Muscle layer of duodenum (tissue), 2 donors: ENCODE measurements at regions not wholly inside any gene's neighbourhood (a gene's known extent, or its start where the extent isn't known, plus 50 kb on each side); places are given as distances from the start of the nearest gene placed in this dataset.

ENCODE experiments used
- H3K27ac ChIP-seq: one replicate; pipeline ENCODE4 v1.7.0; 2013; ENCODE audit warnings: mild to moderate bottlenecking, low read length
- H3K27me3 ChIP-seq: one replicate; pipeline ENCODE4 v1.7.0; 2013; ENCODE audit warnings: low read depth, mild to moderate bottlenecking, control low read depth, low read length
- H3K36me3 ChIP-seq, 2 donors: one replicate each; pipeline ENCODE4 v1.7.0; 2013; ENCODE audit warnings: low read length in 2 of 2, control low read depth in 1 of 2, mild to moderate bottlenecking in 1 of 2; ENCODE audit not compliant: insufficient read depth in 2 of 2, control insufficient read depth in 1 of 2
- H3K4me1 ChIP-seq, 2 donors: one replicate each; pipeline ENCODE4 v1.7.0; 2013; ENCODE audit warnings: low read length in 2 of 2, mild to moderate bottlenecking in 2 of 2, control low read depth in 1 of 2, moderate library complexity in 1 of 2; ENCODE audit not compliant: insufficient read depth in 2 of 2, control insufficient read depth in 1 of 2
- H3K4me3 ChIP-seq, 2 donors: one replicate each; pipeline ENCODE4 v1.7.0; 2013; ENCODE audit warnings: low read length in 2 of 2, low read depth in 1 of 2, mild to moderate bottlenecking in 1 of 2
- H3K9me3 ChIP-seq, 2 donors: one replicate each; pipeline ENCODE4 v1.7.0; 2013; ENCODE audit warnings: low read length in 2 of 2, control low read depth in 1 of 2, mild to moderate bottlenecking in 1 of 2; ENCODE audit not compliant: control insufficient read depth in 1 of 2
- donor health status: healthy.

DNA sequence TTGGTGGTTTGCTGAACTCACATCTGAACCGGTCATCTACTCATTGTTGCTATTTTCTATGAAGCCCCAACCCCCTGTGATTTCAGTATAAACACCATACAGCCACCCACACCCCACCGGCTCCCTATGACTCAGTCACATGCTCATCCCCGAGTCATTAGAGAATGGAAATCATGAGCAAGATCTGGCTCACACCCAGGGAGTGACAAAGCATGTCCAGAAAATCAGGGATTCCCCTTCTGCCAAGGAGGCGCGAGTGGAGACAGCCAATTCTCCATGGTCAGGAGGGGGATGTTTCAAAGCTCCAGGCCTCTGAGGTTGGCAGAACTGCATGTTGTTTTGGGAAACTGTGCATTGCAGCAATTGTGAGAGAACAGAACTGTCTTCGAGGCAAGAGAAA is 657.5 kb upstream of the TBX3 start:
- Histone ChIP-seq H3K36me3 (no peaks in the 10 kb centered on the region), H3K27me3 (no peaks in the 10 kb centered on the region), H3K27ac (peak overlapping the region; percentile 67), H3K4me1 (peaks cover 5 to 7% of the 10 kb centered on the region in 2 donors), H3K9me3 (peaks cover 0 to 2% of the 10 kb centered on the region in 2 donors), H3K4me3 (no peak overlapping the region)

DNA sequence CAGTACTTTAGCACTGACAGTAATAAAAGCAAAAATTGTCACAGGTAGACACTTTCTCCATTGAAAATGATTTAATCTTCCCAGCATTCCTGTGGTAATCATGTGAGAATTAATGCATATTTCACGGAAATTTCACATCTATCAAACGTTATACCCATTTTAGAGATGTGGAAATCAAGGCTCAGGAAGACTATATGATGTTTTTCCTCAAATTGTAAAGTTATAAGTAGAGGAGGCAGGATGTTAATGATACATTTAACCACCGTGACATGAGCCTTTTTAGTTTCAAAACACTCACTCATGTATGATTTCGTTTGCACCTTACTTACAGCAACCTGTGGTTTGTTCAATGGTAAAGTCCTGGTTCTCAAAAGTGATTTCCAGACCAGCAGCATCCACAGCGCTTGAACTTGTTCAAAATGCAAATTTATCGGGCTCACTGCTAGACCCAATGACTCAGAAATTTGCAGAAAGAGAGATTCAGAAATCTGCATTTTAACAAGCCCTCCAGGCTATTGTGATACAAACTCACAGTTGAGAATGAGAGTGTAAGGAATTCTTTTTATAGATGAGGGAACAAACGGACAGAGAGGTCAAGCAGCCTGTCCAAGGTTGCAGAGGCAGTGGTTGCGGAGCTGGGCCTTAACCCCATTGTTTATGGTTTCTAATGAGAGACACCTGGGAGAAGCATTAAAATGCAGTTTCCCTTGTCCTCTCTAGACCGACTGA is 654.8 kb upstream of the TBX3 start:
- Histone ChIP-seq H3K9me3 (peaks cover 0 to 2% of the 10 kb centered on the region in 2 donors), H3K27me3 (no peaks in the 10 kb centered on the region), H3K36me3 (no peaks in the 10 kb centered on the region), H3K4me3 (no peak overlapping the region), H3K27ac (peak overlapping the region; percentile 29), H3K4me1 (peaks cover 5 to 7% of the 10 kb centered on the region in 2 donors)

DNA sequence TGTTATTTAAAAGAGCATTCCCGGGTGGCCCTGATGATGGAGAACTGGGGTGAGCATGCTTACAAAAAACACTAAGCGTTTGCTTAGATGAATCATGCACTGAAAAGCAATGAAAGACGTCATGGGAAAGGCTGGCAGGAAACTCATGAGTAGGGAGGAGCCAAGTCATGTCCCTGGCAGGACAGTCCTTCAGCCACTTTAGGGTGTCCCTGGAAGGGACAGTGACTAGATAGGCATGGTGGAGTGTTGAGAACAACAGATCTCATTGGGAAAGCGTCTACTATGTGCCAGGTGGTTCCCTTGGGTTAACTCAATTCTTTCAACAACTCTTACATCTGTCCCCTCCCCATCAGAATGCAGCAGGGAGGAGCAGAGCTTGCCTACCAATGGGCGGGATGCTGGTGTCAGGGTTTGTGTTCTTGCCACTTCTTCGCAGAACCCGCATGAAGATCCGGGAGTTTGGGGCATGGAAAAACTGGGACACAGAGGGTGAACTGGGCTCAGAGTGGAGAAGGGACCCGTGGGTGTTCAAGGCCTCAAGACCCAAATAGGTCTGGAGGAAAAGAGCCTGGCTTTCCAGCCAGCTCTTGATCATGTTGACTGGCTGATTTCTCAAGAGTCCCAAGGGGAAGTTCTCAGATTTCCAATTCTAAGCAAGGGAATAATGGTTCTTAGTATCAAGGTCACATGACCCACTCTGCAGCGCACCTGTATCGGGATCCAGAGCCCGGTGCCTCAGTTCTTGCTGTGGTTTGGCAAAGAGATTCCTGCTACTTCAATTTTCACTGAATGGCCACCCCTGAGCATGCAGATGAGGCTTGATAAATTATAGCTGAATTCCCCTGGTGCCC is 653.9 kb upstream of the TBX3 start:
- peaks cover 0 to 2% of the 10 kb centered on the region in 2 donors for H3K9me3 ChIP-seq
- H3K27me3 ChIP-seq: no peaks in the 10 kb centered on the region
- no peak overlapping the region for H3K4me3 ChIP-seq
- no peaks in the 10 kb centered on the region for H3K36me3 ChIP-seq
- peak overlapping the region; percentile 58 for H3K27ac ChIP-seq
- peaks cover 5 to 7% of the 10 kb centered on the region in 2 donors for H3K4me1 ChIP-seq

DNA sequence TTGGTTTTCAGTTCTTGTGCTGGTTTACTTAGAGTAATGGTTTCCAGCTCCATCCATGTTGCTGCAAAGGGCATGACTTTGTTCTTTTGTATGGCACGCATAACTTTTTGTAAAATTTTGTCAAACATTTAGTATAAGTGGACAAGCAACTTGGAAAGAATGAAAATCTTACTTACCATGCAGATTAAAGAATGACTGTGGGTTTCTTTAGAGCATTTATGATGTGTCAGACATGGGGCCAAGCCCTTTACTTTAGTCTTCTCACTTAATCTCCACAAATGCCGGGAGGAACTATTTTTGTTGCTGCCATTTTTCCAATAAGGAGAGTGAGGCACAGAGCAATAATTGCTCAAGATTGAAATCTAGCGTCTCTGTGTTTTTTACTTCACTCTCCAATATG is 652.5 kb upstream of the TBX3 start:
- H3K9me3 ChIP-seq: peaks cover 0 to 2% of the 10 kb centered on the region in 2 donors
- no peak overlapping the region for H3K27ac ChIP-seq
- H3K4me3 ChIP-seq: no peak overlapping the region
- H3K4me1 ChIP-seq: peaks cover 1 to 5% of the 10 kb centered on the region in 2 donors
- H3K27me3 ChIP-seq: no peaks in the 10 kb centered on the region
- H3K36me3 ChIP-seq: no peaks in the 10 kb centered on the region

DNA sequence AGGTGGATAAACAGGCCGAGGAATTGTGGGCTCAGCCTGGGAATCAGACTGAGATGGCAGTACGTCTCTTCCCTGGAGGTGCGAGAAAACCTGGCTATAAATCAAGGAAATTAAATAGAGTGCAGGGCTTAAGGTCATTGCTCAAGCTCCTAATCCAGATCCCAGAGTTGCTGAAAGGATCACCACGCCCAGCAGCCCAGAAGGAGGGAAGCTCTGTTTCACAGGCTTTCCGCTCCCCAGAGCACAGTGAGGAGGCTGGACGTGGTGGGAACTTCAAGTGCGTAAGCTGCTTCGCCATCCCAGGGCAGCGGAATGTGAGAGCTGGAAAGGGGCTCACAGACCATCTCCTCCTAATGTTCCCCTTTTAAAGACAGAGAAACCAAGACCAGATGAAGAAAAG is 651.6 kb upstream of the TBX3 start:
- H3K36me3 ChIP-seq: no peaks in the 10 kb centered on the region
- no peak overlapping the region for H3K27ac ChIP-seq
- peaks cover 0 to 2% of the 10 kb centered on the region in 2 donors for H3K9me3 ChIP-seq
- no peak overlapping the region for H3K4me3 ChIP-seq
- no peaks in the 10 kb centered on the region for H3K27me3 ChIP-seq
- peaks cover 0 to 5% of the 10 kb centered on the region in 2 donors for H3K4me1 ChIP-seq

DNA sequence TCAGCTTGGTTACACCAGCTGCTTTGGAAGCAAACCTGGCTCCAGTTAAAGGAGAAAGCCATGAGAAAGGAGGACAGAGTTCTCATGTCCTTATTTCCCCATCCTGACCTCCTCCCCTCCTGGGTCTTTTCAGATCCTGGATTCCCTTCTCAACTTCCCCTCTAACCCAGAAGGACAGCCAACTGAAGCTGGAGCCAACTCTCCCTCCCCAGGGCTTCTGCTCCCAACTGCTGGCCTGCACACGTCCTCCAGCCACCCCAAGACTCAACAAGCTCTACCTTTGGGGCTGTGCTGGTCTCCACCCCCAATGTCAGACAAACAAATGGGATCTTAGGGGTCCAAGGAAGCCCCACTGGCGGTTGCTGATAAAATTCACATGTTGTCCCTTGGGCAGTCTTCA is 651.1 kb upstream of the TBX3 start:
- H3K27me3 ChIP-seq: no peaks in the 10 kb centered on the region
- no peak overlapping the region for H3K27ac ChIP-seq
- H3K4me3 ChIP-seq: no peak overlapping the region
- H3K4me1 ChIP-seq: peaks cover 0 to 5% of the 10 kb centered on the region in 2 donors
- H3K9me3 ChIP-seq: peaks cover 0 to under 1% of the 10 kb centered on the region in 2 donors
- H3K36me3 ChIP-seq: no peaks in the 10 kb centered on the region

DNA sequence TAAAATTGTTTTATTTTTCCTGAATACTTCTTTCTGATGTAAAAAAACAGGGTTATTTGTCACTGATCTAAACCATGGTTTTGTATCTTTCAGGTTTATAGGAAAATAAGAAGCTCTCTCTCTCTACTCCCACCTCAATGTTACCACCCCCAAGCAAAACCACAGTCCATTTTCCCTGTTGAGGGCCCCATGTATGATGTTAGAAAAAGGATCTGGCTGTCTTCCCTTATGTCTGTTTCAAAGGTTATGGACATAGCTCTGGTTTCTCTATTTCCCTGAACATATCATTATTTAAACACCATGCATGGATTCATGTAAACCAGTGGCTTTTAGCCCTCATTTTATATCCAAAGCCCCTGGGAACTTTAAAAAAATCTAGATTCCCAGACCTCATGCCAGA is 649.0 kb upstream of the TBX3 start:
- Histone ChIP-seq H3K27me3 (no peaks in the 10 kb centered on the region), H3K9me3 (no peaks in the 10 kb centered on the region), H3K36me3 (no peaks in the 10 kb centered on the region), H3K27ac (no peak overlapping the region), H3K4me1 (peaks cover 0 to 5% of the 10 kb centered on the region in 2 donors), H3K4me3 (no peak overlapping the region)

DNA sequence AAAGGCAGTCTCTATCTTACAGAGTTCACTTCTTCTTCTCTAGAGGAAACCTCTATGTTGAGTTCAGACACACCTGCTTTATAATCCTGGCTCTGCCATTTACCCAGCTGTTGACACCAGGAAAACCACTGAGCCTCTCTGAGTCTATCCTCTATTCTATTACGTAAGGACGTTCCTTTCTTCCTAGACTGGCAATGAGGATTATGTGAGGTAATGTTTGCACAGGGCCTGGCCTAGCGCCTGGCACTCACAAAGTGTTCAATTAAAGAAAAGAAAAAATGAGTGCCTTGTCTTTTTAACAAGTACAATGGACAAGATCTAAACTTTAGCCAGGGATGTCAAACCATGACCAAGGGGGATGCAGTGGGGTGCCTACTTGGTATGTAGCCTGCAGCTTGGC is 641.9 kb upstream of the TBX3 start:
- Histone ChIP-seq H3K9me3 (no peaks in the 10 kb centered on the region), H3K27me3 (no peaks in the 10 kb centered on the region), H3K36me3 (no peaks in the 10 kb centered on the region), H3K27ac (no peak overlapping the region), H3K4me1 (no peaks in the 10 kb centered on the region), H3K4me3 (no peak overlapping the region)

DNA sequence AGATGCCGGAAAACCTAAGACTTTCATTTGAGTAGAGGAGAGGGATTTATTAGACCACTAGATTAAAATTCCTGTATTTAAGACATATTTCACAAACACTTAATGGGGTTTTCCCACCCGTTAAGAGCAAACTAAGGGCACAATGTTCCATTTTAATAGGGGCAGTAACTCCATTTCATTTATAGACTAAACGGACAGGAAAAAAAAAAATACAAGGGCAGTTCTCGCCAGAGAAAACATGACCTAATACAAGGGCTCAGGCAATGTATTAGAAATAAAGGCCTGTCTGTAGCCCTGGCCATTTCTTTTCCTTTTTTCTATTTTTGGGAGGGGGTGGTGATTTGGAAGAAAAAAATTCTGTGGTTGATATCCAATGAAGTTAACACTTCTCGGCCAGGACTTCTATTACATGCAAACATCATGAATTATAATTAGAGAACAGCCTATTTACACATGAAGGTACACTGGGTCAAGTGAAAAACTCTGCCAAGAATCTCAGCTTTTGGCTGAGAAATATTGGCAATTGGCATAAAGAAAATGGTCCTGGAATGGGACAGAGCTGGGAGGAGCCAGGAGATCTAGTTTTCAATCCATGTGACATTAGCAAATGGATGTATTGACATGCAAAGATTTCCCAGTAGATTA is 641.1 kb upstream of the TBX3 start:
- Histone ChIP-seq H3K9me3 (no peaks in the 10 kb centered on the region), H3K36me3 (no peaks in the 10 kb centered on the region), H3K4me1 (no peaks in the 10 kb centered on the region), H3K4me3 (no peak overlapping the region), H3K27ac (no peak overlapping the region), H3K27me3 (no peaks in the 10 kb centered on the region)

DNA sequence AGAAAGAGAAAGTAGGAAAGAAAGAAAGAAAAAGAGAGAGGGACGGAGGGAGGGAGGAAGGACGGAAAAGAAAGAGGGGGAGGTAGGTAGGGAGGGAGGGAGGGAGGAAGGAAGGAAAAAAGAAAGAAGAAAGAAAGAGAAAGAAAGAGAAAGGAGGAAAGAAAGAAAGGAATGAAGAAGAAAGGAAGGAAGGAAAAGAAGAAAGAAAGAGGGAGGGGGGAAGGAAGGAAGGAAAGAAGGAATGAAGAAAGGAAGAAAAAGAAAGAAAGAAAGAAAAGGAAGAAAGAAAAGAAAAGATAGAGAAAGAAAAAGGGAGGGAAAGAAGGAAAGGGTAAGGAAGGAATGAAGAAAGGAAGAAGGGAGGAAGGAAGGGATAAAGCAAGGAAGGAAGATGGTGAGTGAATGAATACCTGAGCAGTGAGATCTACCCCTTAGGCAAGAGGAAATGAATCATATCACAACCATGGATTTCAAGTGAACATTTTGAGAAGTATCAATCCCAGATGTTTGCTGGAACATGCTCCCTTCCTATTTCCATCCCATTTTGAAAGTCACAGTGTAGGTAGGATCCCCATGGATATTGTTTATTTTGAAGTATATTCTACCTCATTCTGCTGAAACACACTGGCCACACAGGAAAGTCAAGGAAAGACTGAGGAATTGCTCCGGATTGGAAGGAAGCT is 639.4 kb upstream of the TBX3 start:
- Histone ChIP-seq H3K36me3 (no peaks in the 10 kb centered on the region), H3K27me3 (no peaks in the 10 kb centered on the region), H3K27ac (no peak overlapping the region), H3K4me3 (no peak overlapping the region), H3K4me1 (no peaks in the 10 kb centered on the region), H3K9me3 (no peaks in the 10 kb centered on the region)

DNA sequence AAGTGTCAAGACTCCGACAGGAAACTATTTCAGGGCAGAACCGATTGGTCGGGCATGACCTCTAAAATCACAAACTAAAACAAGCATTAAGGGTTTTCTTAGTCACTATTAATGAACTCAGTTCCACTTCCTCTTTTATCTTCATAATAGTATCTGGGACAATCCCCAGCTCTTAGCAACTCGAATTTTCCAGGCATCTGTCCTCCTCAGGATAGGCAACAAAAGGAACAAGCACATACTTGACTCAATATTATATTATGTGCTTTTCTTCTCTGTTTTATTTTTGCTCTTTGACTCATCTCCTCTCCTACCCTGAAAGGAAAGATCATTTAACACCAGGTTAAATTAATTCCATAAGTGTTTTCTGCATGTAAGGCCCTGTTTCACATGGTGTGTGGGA is 638.3 kb upstream of the TBX3 start:
- Histone ChIP-seq H3K27me3 (no peaks in the 10 kb centered on the region), H3K27ac (no peak overlapping the region), H3K9me3 (no peaks in the 10 kb centered on the region), H3K4me1 (no peaks in the 10 kb centered on the region), H3K4me3 (no peak overlapping the region), H3K36me3 (no peaks in the 10 kb centered on the region)
